ENCODE measurements at regions not wholly inside any gene's neighbourhood (a gene's known extent, or its start where the extent isn't known, plus 50 kb on each side); places are given as distances from the start of the nearest gene placed in this dataset.

GRCh38 chr10:124162774-124163354 lies 69.5 kb upstream of the CHST15 start:
- TF ChIP-seq CTCF (IDR thresholded peaks at IDR 0.05 in 4 of 5, conservative IDR thresholded peaks at IDR 0.05 in 1 of 5): no peak
- TF ChIP-seq POLR2A (IDR thresholded peaks at IDR 0.05): no peak

Measured in gastrocnemius medialis (tissue), 4 donors.